DMS53 treated with DMSO at 0.1 percent for 48 hours (cell line): ENCODE measurements at regions not wholly inside any gene's neighbourhood (a gene's known extent, or its start where the extent isn't known, plus 50 kb on each side); places are given as distances from the start of the nearest gene placed in this dataset.
"Not testable (repeated sequence)": the region's sequence is repeated elsewhere in the genome, so short reads cannot be mapped to it uniquely, and the experiment has no call there.

Source experiments
- DNase-seq: peaks from one replicate; lab custom pipeline; 2025; ENCODE audit not compliant: unreplicated experiment; lab: John Stamatoyannopoulos, UW

DNA sequence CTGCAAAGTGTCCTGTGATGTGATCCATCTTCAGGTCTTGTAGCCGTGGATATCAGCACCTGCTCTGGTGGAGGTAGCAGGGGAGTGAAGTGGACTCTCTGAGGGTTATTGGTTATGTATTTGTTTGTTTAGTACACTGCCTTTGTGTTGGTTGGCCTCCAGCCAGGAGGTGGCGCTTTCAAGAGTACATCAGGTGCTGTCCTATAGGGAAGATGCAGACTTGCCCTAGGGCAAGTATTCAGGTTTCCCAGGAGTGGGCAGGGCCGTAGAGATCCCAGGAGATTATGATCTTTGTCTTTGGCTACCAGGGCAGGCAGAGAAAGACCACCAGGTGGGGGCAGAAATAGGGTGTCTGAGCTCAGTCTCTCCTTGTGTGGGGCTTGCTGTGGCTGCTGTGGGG lies 411.8 kb downstream of the SOX11 start:
- DNase-seq = peak; percentile 72

GRCh38 chr2:6107290-6107689 lies 415.1 kb downstream of the SOX11 start:
- DNase-seq = no peak

DNA sequence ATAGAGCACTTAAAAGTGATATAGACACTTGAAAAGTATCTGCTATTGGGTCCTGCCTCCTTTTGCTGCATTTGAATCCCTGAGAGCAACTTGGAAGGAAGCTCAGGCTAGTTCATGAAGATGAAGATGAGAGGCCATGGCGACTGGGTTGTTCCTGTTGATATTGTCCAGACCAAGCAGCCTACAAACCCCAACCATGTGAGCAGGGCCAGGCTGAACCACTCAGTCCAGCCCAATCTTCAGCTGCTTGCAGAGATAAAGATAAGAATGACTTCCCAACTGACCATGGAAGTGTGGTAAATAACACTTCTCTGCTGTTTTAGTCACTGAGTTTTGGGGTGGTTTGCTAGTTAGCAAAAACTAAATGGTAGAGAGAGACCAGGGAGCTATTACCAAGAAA lies 417.6 kb downstream of the SOX11 start:
- no peak for DNase-seq

DNA sequence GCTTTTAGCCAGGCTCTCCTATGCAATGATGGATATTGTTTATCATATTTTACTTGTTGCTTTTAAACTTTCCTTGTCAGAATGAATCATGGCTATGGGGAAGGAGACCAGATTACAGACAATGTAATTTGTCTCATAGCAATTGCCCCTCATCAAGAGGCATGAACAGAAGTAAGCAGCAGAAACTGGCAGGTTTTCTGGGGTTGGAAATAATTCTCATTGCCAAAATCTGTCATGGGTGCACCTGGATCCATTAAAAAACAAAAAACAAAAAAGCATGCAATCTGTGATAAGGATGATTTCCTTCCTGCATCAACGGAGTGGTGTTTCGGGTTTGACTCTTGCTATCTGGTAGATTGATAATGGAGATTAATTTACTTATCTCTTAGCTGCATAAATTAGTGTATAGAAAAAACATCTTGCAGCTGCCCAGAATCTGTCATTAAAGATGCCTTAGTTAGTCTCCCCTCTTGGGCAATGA lies 419.6 kb downstream of the SOX11 start:
- DNase-seq = no peak

DNA sequence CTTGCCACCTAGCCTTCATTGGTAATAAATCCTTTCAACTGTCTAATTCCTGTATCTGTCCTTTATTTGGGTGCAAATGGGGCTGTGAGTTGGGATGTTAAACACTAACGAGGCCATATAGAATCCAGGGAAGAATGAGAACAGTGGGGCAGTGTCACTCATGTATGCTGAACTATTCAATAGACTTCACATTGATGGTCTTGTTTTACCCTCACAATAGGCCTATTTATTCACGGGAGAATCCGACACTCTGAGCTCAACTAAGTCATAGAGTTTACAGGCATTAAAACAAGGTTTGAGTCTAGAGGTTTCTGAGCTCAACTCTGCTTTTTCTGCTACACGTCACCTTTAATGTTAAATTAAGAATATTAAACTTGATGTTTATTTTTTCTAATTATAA lies 421.6 kb downstream of the SOX11 start:
- DNase-seq = no peak

DNA sequence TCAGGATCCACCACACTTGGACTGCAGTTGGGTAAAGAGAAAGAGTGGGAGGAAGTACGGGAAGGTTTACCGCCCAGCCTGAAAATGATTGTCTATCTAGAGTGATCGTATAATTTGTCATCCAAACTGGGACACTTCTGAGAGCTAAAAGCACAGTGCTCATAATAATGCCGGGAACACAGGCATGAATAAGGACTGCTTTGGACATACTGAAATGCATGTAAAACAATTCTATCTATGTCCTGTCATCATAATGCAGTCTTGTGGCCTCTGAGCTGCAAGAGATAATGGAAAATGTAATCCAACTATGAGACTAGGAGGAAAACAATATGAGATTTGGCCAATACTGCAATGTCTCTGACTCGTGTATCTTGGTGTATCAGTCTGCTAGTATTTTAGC lies 435.5 kb downstream of the SOX11 start:
- DNase-seq = no peak

DNA sequence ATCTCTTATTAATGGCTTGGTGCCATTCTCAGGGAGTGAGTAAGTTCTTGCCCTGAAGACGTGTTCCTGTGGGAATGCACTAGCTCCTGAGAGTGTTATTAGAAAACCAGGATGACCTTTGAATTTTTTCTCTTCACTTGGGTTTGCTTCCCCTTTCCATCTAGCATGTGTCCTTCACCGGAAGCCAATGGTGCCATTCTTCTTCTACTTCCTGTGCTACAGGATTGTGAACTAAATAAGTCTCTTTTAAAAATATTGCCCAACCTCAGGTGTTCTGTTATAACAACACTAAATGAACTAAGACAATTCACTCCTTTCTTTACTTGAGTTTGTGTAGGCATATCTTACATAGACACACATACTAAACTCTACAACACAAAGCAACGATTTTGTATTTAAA lies 447.0 kb downstream of the SOX11 start:
- no peak for DNase-seq

- peak; percentile 42 for DNase-seq
These were observed 447.7 kb downstream of the SOX11 start for GRCh38 chr2:6139916-6140315.

- no peak for DNase-seq
These were observed 448.3 kb downstream of the SOX11 start for GRCh38 chr2:6140509-6140908.

GRCh38 chr2:6143812-6144211 lies 451.6 kb downstream of the SOX11 start:
- no peak for DNase-seq

- not testable (repeated sequence) for DNase-seq
These were observed 455.0 kb downstream of the SOX11 start for GRCh38 chr2:6147215-6147614.

- no peak for DNase-seq
These were observed 456.7 kb downstream of the SOX11 start for GRCh38 chr2:6148882-6149281.

DNA sequence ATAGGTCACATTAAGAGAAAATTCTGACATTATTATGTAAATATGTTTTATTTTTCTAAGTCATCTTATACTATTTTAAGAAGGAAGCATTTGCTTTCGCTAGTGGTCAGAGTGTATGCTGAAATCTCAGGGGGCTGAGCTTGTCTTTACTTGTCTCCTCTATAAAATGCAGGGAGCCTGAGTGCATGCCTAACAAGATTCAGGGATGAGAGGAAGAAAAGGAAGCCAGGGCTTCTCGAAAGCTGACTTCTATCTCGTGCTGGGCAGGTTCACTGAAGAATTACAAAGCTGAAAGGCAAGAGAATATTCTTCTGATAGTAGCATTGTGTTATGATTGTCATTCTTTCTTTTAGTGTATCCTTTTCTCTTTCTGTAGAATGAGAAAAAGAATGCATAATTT lies 467.4 kb downstream of the SOX11 start:
- no peak for DNase-seq

DNA sequence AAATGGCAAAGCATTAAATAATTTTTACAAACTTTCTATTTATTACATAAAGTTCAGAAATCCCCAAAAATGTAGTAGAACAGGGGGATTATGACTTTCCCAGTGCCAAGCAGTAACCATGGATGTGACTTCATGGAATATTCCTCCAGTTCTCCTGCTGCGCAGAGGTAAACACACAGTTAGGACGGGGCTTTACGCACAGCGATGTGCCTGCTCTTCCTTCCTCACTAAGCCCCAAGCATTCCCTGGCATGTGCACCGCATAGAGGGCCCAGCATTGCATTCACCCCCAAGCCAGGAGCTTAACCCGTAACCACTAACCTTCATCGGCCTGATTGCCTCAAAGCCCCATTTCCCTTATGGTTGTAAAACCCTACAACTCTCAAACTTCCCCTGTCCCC lies 471.7 kb downstream of the SOX11 start:
- DNase-seq = no peak

- DNase-seq = no peak
These were observed 473.0 kb downstream of the SOX11 start for GRCh38 chr2:6164986-6165747.

DNA sequence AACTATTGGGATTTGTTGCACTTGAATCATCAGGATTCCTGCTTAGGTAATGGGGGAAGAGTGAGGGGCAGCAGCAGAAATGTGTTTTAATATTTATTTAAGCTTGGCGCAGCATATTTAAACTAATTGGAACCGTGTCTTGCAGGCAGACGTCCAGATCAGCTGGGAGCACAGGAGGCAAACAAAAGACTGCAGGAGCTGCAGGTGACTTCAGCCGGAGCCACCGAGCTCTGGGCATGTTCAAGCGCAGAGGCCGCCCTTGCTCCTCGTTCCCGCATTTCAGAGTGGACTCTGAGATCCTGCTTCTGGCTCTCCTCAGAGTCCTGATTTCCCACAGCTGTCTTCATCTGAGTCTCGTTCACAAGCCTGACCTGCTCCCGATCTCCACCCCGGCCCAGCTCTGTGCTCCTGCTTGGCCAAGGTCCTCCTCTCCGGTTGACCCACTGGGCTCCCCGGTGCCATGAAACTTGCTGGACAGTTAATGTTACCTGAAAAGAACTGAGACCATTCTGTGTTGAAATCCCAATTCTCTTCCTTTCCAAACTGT lies 475.5 kb downstream of the SOX11 start:
- DNase-seq = no peak

GRCh38 chr2:6168485-6168884 lies 476.3 kb downstream of the SOX11 start:
- no peak for DNase-seq

DNA sequence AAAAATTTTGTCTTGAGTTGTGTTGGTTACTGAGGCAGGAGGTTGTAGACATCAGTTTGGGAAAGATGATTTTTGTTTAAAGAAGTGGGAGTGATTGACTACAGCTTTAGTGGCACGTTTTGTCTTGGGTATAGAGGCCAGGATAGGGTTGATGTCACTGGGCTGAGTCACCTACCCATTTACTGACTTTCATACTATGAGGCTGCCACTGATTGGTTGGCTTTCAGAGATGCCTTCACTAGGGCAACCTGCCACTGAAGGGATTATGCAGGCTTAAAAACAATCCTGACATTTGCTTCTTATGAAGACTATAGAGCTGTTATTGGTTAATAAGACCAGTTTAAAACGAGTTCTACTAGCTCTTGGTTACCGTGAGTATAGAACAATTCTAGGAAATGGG lies 479.1 kb downstream of the SOX11 start:
- no peak for DNase-seq

DNA sequence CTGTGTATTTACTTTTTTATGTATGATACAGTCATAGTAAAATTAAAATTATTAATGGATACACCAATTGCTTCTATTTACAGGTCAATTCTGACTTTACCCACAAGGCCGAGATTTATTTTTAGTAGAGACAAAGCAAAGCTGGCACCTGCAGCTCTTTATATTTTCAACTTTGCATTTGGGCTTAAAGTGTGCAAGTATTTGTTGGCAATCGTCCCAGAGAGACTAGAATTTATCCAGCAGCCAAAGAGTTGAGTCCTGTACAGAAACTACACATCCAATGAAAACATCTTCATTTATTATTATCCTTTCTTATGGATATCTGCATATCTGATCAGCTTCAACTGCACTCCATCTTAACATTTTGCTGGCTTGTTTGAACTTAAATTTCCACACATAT lies 485.6 kb downstream of the SOX11 start:
- no peak for DNase-seq

GRCh38 chr2:6181525-6181924 lies 489.3 kb downstream of the SOX11 start:
- no peak for DNase-seq

- DNase-seq = no peak
These were observed 489.7 kb downstream of the SOX11 start for GRCh38 chr2:6181926-6182325.

DNA sequence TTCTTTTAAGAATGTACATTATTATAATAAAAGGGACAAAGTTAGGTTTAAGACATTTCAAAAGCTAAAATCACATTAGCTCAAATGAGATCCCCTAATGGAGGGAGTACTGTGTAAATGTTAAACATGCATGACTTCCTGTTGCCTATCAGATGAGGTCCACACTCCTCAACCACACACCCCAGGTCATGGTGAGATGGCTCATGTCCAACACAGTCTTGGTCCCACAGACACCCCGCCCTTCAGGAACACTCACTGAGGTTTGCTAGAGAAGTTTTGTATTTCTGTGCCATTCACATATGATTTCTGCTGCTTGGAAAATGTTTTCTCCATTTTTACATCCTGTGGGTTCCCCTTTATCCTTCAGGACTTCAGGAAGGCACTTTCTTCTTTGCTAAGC lies 491.0 kb downstream of the SOX11 start:
- no peak for DNase-seq
